ENCODE measurements at regions not wholly inside any gene's neighbourhood (a gene's known extent, or its start where the extent isn't known, plus 50 kb on each side); places are given as distances from the start of the nearest gene placed in this dataset.

GRCh38 chr4:151940926-151941617 is 180.3 kb upstream of the GATB start:
- DNase-seq (no peak), ATAC-seq (no peak)
- H3K9me3 Mint-ChIP-seq (ENCODE audit: low read depth) = peaks cover 21% of the 10 kb centered on the region
- H3K27me3 Mint-ChIP-seq = no peaks in the 10 kb centered on the region
- CTCF ChIA-PET = no interaction called here
- POLR2A ChIA-PET = no interaction called here
- peaks cover under 1% of the 10 kb centered on the region for H3K36me3 Mint-ChIP-seq (ENCODE audit: low read depth)
- intact Hi-C loops (cut with DNase I, micrococcal nuclease) = no loop called here
- no peak overlapping the region for H3K27ac Mint-ChIP-seq
- H3K4me3 Mint-ChIP-seq = no peak overlapping the region
- peaks cover 16% of the 10 kb centered on the region for H3K4me1 Mint-ChIP-seq

GRCh38 chr4:151940291-151940690 is 179.5 kb upstream of the GATB start:
- intact Hi-C loops (cut with DNase I, micrococcal nuclease) = no loop called here
- ChIA-PET POLR2A (no interaction called here), CTCF (interaction anchor here (1.2 kb wide), 1 partner anchor 9 kb away, joined by 3 read pairs; no protein-coding TSS in a partner anchor)
- H3K9me3 Mint-ChIP-seq (ENCODE audit: low read depth) = peaks cover 17% of the 10 kb centered on the region
- H3K27me3 Mint-ChIP-seq = no peaks in the 10 kb centered on the region
- no peak for ATAC-seq
- H3K4me3 Mint-ChIP-seq = no peak overlapping the region
- no peak for DNase-seq
- H3K27ac Mint-ChIP-seq = no peak overlapping the region
- H3K4me1 Mint-ChIP-seq = peaks cover 16% of the 10 kb centered on the region
- no peaks in the 10 kb centered on the region for H3K36me3 Mint-ChIP-seq (ENCODE audit: low read depth)

- ATAC-seq = no peak
- H3K27me3 Mint-ChIP-seq = no peaks in the 10 kb centered on the region
- no peak overlapping the region for H3K4me3 Mint-ChIP-seq
- DNase-seq = no peak
- ChIA-PET CTCF (interaction anchor here (1.2 kb wide), 1 partner anchor 10 kb away, joined by 3 read pairs; no protein-coding TSS in a partner anchor), POLR2A (no interaction called here)
- peaks cover 16% of the 10 kb centered on the region for H3K4me1 Mint-ChIP-seq
- H3K36me3 Mint-ChIP-seq (ENCODE audit: low read depth) = no peaks in the 10 kb centered on the region
- intact Hi-C loops (cut with DNase I, micrococcal nuclease) = loop anchor here in 1 of 2 experiments (10.0 kb wide), 1 partner anchor 575 kb away; no protein-coding TSS in a partner anchor
- no peak overlapping the region for H3K27ac Mint-ChIP-seq
- peaks cover 14% of the 10 kb centered on the region for H3K9me3 Mint-ChIP-seq (ENCODE audit: low read depth)
Measured at GRCh38 chr4:151939670-151940069, 178.9 kb upstream of the GATB start.

- H3K4me3 Mint-ChIP-seq = no peak overlapping the region
- no peaks in the 10 kb centered on the region for H3K9me3 Mint-ChIP-seq (ENCODE audit: low read depth)
- H3K4me1 Mint-ChIP-seq = peaks cover 3% of the 10 kb centered on the region
- CTCF ChIA-PET = no interaction called here
- POLR2A ChIA-PET = no interaction called here
- H3K36me3 Mint-ChIP-seq (ENCODE audit: low read depth) = no peaks in the 10 kb centered on the region
- no peak for ATAC-seq
- intact Hi-C loops (cut with DNase I, micrococcal nuclease) = loop anchor here in 1 of 2 experiments (10.0 kb wide), 1 partner anchor 571 kb away; no protein-coding TSS in a partner anchor
- H3K27ac Mint-ChIP-seq = no peak overlapping the region
- H3K27me3 Mint-ChIP-seq = no peaks in the 10 kb centered on the region
- no peak for DNase-seq
Measured at GRCh38 chr4:151935411-151935810, 174.6 kb upstream of the GATB start.

- ChIA-PET POLR2A (interaction anchor here (0.7 kb wide), 1 partner anchor 879 kb away, joined by 4 read pairs; no protein-coding TSS in a partner anchor), CTCF (no interaction called here)
- Mint-ChIP-seq H3K36me3 (ENCODE audit: low read depth) (no peaks in the 10 kb centered on the region), H3K27ac (no peak overlapping the region), H3K4me1 (no peaks in the 10 kb centered on the region), H3K9me3 (ENCODE audit: low read depth) (no peaks in the 10 kb centered on the region), H3K4me3 (no peak overlapping the region), H3K27me3 (no peaks in the 10 kb centered on the region)
- ATAC-seq = no peak
- intact Hi-C loops (cut with DNase I, micrococcal nuclease) = loop anchor here in 1 of 2 experiments (10.0 kb wide), 1 partner anchor 570 kb away; no protein-coding TSS in a partner anchor
- DNase-seq = no peak
Measured at GRCh38 chr4:151934766-151935165, 174.0 kb upstream of the GATB start.

GRCh38 chr4:151933122-151933827 is 172.5 kb upstream of the GATB start:
- no peaks in the 10 kb centered on the region for H3K4me1 Mint-ChIP-seq
- intact Hi-C loops (cut with DNase I, micrococcal nuclease) = loop anchor here in 1 of 2 experiments (10.0 kb wide), 1 partner anchor 568 kb away; no protein-coding TSS in a partner anchor
- H3K4me3 Mint-ChIP-seq = no peak overlapping the region
- ChIA-PET CTCF (interaction anchor here (0.6 to 1.0 kb wide), 5 partner anchors 9 to 172 kb away, joined by 3 to 4 read pairs (median 3); partner anchors contain the start of gene GATB), POLR2A (no interaction called here)
- no peaks in the 10 kb centered on the region for H3K36me3 Mint-ChIP-seq (ENCODE audit: low read depth)
- DNase-seq = peak; percentile 30
- H3K27ac Mint-ChIP-seq = no peak overlapping the region
- no peaks in the 10 kb centered on the region for H3K9me3 Mint-ChIP-seq (ENCODE audit: low read depth)
- no peaks in the 10 kb centered on the region for H3K27me3 Mint-ChIP-seq
- no peak for ATAC-seq

- no peaks in the 10 kb centered on the region for H3K36me3 Mint-ChIP-seq (ENCODE audit: low read depth)
- H3K4me1 Mint-ChIP-seq = no peaks in the 10 kb centered on the region
- H3K27me3 Mint-ChIP-seq = no peaks in the 10 kb centered on the region
- no peak overlapping the region for H3K27ac Mint-ChIP-seq
- H3K4me3 Mint-ChIP-seq = no peak overlapping the region
- ATAC-seq (no peak), DNase-seq (no peak)
- POLR2A ChIA-PET = no interaction called here
- CTCF ChIA-PET = no interaction called here
- H3K9me3 Mint-ChIP-seq (ENCODE audit: low read depth) = no peaks in the 10 kb centered on the region
- intact Hi-C loops (cut with DNase I, micrococcal nuclease) = loop anchor here in 1 of 2 experiments (10.0 kb wide), 1 partner anchor 567 kb away; no protein-coding TSS in a partner anchor
Measured at GRCh38 chr4:151931563-151931962, 170.8 kb upstream of the GATB start.

- Mint-ChIP-seq H3K36me3 (ENCODE audit: low read depth) (no peaks in the 10 kb centered on the region), H3K9me3 (ENCODE audit: low read depth) (no peaks in the 10 kb centered on the region), H3K27ac (no peak overlapping the region), H3K4me3 (no peak overlapping the region), H3K4me1 (no peaks in the 10 kb centered on the region), H3K27me3 (no peaks in the 10 kb centered on the region)
- ChIA-PET CTCF (interaction anchor here (0.7 kb wide), 1 partner anchor 38 kb away, joined by 3 read pairs; no protein-coding TSS in a partner anchor), POLR2A (no interaction called here)
- no peak for DNase-seq
- ATAC-seq = no peak
- intact Hi-C loops (cut with DNase I, micrococcal nuclease) = loop anchor here in 1 of 2 experiments (10.0 kb wide), 1 partner anchor 566 kb away; no protein-coding TSS in a partner anchor
Measured at GRCh38 chr4:151930372-151930771, 169.6 kb upstream of the GATB start.

- DNase-seq = no peak
- no peak for ATAC-seq
- no peak overlapping the region for H3K27ac Mint-ChIP-seq
- no peak overlapping the region for H3K4me3 Mint-ChIP-seq
- H3K27me3 Mint-ChIP-seq = no peaks in the 10 kb centered on the region
- CTCF ChIA-PET = interaction anchor here (0.7 to 1.0 kb wide), 3 partner anchors 19 to 840 kb away, joined by 3 to 4 read pairs (median 3); no protein-coding TSS in a partner anchor
- H3K36me3 Mint-ChIP-seq (ENCODE audit: low read depth) = no peaks in the 10 kb centered on the region
- POLR2A ChIA-PET = no interaction called here
- no peaks in the 10 kb centered on the region for H3K9me3 Mint-ChIP-seq (ENCODE audit: low read depth)
- intact Hi-C loops (cut with DNase I, micrococcal nuclease) = no loop called here
- H3K4me1 Mint-ChIP-seq = no peaks in the 10 kb centered on the region
Measured at GRCh38 chr4:151928112-151928511, 167.3 kb upstream of the GATB start.

- peaks cover 15% of the 10 kb centered on the region for H3K4me1 Mint-ChIP-seq
- intact Hi-C loops (cut with DNase I, micrococcal nuclease) = no loop called here
- POLR2A ChIA-PET = no interaction called here
Measured at GRCh38 chr4:151922811-151923210, 162.0 kb upstream of the GATB start.

GRCh38 chr4:151922306-151922705 is 161.5 kb upstream of the GATB start:
- Mint-ChIP-seq H3K27me3 (no peaks in the 10 kb centered on the region), H3K36me3 (ENCODE audit: low read depth) (no peaks in the 10 kb centered on the region), H3K27ac (no peak overlapping the region), H3K4me3 (no peak overlapping the region), H3K4me1 (peaks cover 15% of the 10 kb centered on the region), H3K9me3 (ENCODE audit: low read depth) (no peaks in the 10 kb centered on the region)
- DNase-seq (peak; percentile 26), ATAC-seq (peak; percentile 76)
- CTCF ChIA-PET = interaction anchor here (1.0 kb wide), 1 partner anchor 35 kb away, joined by 3 read pairs; no protein-coding TSS in a partner anchor
- POLR2A ChIA-PET = no interaction called here
- intact Hi-C loops (cut with DNase I, micrococcal nuclease) = no loop called here

More at GRCh38 chr4:151922811-151923210, 162.0 kb upstream of the GATB start:
- Mint-ChIP-seq H3K27ac (no peak overlapping the region), H3K4me3 (no peak overlapping the region), H3K9me3 (ENCODE audit: low read depth) (no peaks in the 10 kb centered on the region), H3K27me3 (no peaks in the 10 kb centered on the region), H3K36me3 (ENCODE audit: low read depth) (no peaks in the 10 kb centered on the region)
- DNase-seq = peak; percentile 27
- CTCF ChIA-PET = interaction anchor here (1.0 kb wide), 1 partner anchor 35 kb away, joined by 3 read pairs; no protein-coding TSS in a partner anchor
- ATAC-seq = peak; percentile 72

Data from activated CD4-positive, alpha-beta T cell treated with anti-CD3 and anti-CD28 coated beads for 36 hours (primary cell).